Keratinocyte (primary cell): ENCODE measurements at regions not wholly inside any gene's neighbourhood (a gene's known extent, or its start where the extent isn't known, plus 50 kb on each side); places are given as distances from the start of the nearest gene placed in this dataset.

Source experiments
- DNase-seq: peaks from one replicate; pipeline ENCODE4 v3.0.0-alpha.2; 2011; ENCODE audit warnings: low read depth, missing footprints, low spot score
- FAIRE-seq: peaks from 2 replicates; lab custom pipeline; 2011; peaks lifted over from hg19 to GRCh38; lab: Jason Lieb, UNC
- H2AFZ ChIP-seq: 2 replicates; pipeline ENCODE4 v1.6.0; 2012; ENCODE audit warnings: low read length, control low read depth, inconsistent platforms; ENCODE audit not compliant: control insufficient read depth
- H3K27ac ChIP-seq: 2 replicates; pipeline ENCODE4 v1.5.1; 2011; ENCODE audit warnings: low read length; ENCODE audit not compliant: control insufficient read depth, insufficient read depth
- H3K27me3 ChIP-seq: 3 replicates; pipeline ENCODE4 v1.6.0; 2011; ENCODE audit warnings: low read length; ENCODE audit not compliant: control insufficient read depth, insufficient read depth; ENCODE audit errors: extremely low read depth
- H3K36me3 ChIP-seq, 2 experiments: 2 replicates in 1 of 2; 3 replicates in 1 of 2; pipeline ENCODE4 v1.5.1; 2011; ENCODE audit warnings: low read length in 2 of 2, mild to moderate bottlenecking in 1 of 2; ENCODE audit not compliant: control insufficient read depth in 2 of 2, insufficient read depth in 2 of 2; ENCODE audit errors: extremely low read depth in 1 of 2
- H3K4me1 ChIP-seq: 3 replicates; pipeline ENCODE4 v1.5.1; 2011; ENCODE audit warnings: low read length; ENCODE audit not compliant: control insufficient read depth, insufficient read depth; ENCODE audit errors: extremely low read depth
- H3K4me2 ChIP-seq: 3 replicates; pipeline ENCODE4 v1.6.0; 2011; ENCODE audit warnings: low read depth, low read length; ENCODE audit not compliant: control insufficient read depth, insufficient read depth; ENCODE audit errors: extremely low read depth
- H3K4me3 ChIP-seq, 3 experiments: fragments of 200-600 bp in 1 of 3; sonication (generic) in 1 of 3; 2 replicates in 2 of 3; 3 replicates in 1 of 3; pipeline ENCODE4 v1.5.1; 2011 to 2016; ENCODE audit warnings: low read length in 3 of 3, mild to moderate bottlenecking in 3 of 3, control low read depth in 2 of 3, inconsistent platforms in 1 of 3, low read depth in 1 of 3, mixed read lengths in 1 of 3, mixed run types in 1 of 3, moderate library complexity in 1 of 3; ENCODE audit not compliant: control insufficient read depth in 2 of 3, insufficient read depth in 2 of 3; ENCODE audit errors: extremely low read depth in 1 of 3
- H3K79me2 ChIP-seq: 2 replicates; pipeline ENCODE4 v1.6.0; 2012; ENCODE audit warnings: low read length; ENCODE audit not compliant: control insufficient read depth, insufficient read depth
- H3K9ac ChIP-seq: 3 replicates; pipeline ENCODE4 v1.6.0; 2011; ENCODE audit warnings: low read length; ENCODE audit not compliant: control insufficient read depth, insufficient read depth; ENCODE audit errors: extremely low read depth
- H3K9me1 ChIP-seq: 3 replicates; pipeline ENCODE4 v1.6.0; 2011; ENCODE audit warnings: low read length; ENCODE audit not compliant: control insufficient read depth, insufficient read depth; ENCODE audit errors: extremely low read depth
- H3K9me3 ChIP-seq: 2 replicates; pipeline ENCODE4 v1.5.1; 2012; ENCODE audit warnings: low read depth, low read length; ENCODE audit not compliant: control insufficient read depth
- H4K20me1 ChIP-seq: 3 replicates; pipeline ENCODE4 v1.6.0; 2011; ENCODE audit warnings: low read length; ENCODE audit not compliant: control insufficient read depth, insufficient read depth; ENCODE audit errors: extremely low read depth
- CTCF ChIP-seq, 3 experiments: IDR thresholded peaks in 1 of 3; conservative IDR thresholded peaks in 1 of 3; optimal IDR thresholded peaks in 1 of 3; 2 replicates in 2 of 3; 3 replicates in 1 of 3; pipeline versions ENCODE3 to v1.5.1; 2011; ENCODE audit warnings: low read length in 3 of 3, mild to moderate bottlenecking in 3 of 3, moderate library complexity in 2 of 3, control low read depth in 1 of 3, inconsistent platforms in 1 of 3; ENCODE audit not compliant: insufficient read depth in 2 of 3; ENCODE audit errors: extremely low read depth in 1 of 3
- EZH2 ChIP-seq: IDR thresholded peaks from one replicate; pipeline ENCODE4 v1.6.1; 2012; ENCODE audit warnings: inconsistent platforms, mild to moderate bottlenecking, low read length, moderate library complexity
- dilution Hi-C: fragments of 300-500 bp; cut with MboI; formaldehyde crosslinking; loops from one replicate; pipeline ENCODE4 v1.7.0; 2020; ENCODE audit warnings: low sequenced_read_pairs; ENCODE audit not compliant: extremely low pct_ligation_motif_present

GRCh38 chr2:36214691-36215090 is 140.9 kb upstream of the CRIM1 start:
- Histone ChIP-seq H3K4me2 (no peak overlapping the region), H3K4me3 (no peak overlapping the region), H3K27me3 (no peaks in the 10 kb centered on the region), H3K9me1 (no peaks in the 10 kb centered on the region), H3K36me3 (no peaks in the 10 kb centered on the region), H3K9me3 (no peaks in the 10 kb centered on the region), H3K79me2 (no peaks in the 10 kb centered on the region), H3K4me1 (no peaks in the 10 kb centered on the region), H3K27ac (no peak overlapping the region), H2AFZ (no peak overlapping the region), H4K20me1 (no peaks in the 10 kb centered on the region), H3K9ac (no peak overlapping the region)
- no peak for TF ChIP-seq CTCF (optimal IDR thresholded peaks at IDR 0.05 in 1 of 3, IDR thresholded peaks at IDR 0.05 in 1 of 3, conservative IDR thresholded peaks at IDR 0.05 in 1 of 3; ENCODE audit: extremely low read depth in 1 of 3, insufficient read depth in 2 of 3, low read length in 3 of 3)
- no peak for TF ChIP-seq EZH2
- FAIRE-seq (no peak), DNase-seq (no peak)
- dilution Hi-C loops, result no loop called here

- H3K4me2 ChIP-seq, result no peak overlapping the region
- no peaks in the 10 kb centered on the region for H3K4me1 ChIP-seq
- no peak overlapping the region for H3K27ac ChIP-seq
- H3K36me3 ChIP-seq, result no peaks in the 10 kb centered on the region
- H3K79me2 ChIP-seq, result no peaks in the 10 kb centered on the region
- no peaks in the 10 kb centered on the region for H3K27me3 ChIP-seq
- H4K20me1 ChIP-seq, result no peaks in the 10 kb centered on the region
- H2AFZ ChIP-seq, result no peak overlapping the region
- H3K4me3 ChIP-seq, result no peak overlapping the region
- DNase-seq (no peak), FAIRE-seq (no peak)
- no peaks in the 10 kb centered on the region for H3K9me3 ChIP-seq
- dilution Hi-C loops, result no loop called here
- no peak overlapping the region for H3K9ac ChIP-seq
- TF ChIP-seq CTCF (optimal IDR thresholded peaks at IDR 0.05 in 1 of 3, IDR thresholded peaks at IDR 0.05 in 1 of 3, conservative IDR thresholded peaks at IDR 0.05 in 1 of 3; ENCODE audit: extremely low read depth in 1 of 3, insufficient read depth in 2 of 3, low read length in 3 of 3) (no peak), EZH2 (no peak)
- H3K9me1 ChIP-seq, result no peaks in the 10 kb centered on the region
These were observed 152.2 kb upstream of the CRIM1 start for GRCh38 chr2:36203366-36203765.
